HepG2 (cell line): ENCODE measurements at regions not wholly inside any gene's neighbourhood (a gene's known extent, or its start where the extent isn't known, plus 50 kb on each side); places are given as distances from the start of the nearest gene placed in this dataset.

ENCODE experiments used
- ATAC-seq: fragments of 200-7000 bp; cut with Tn5 transposase; 3 replicates; pipeline ENCODE4 v1.9.1; 2020; ENCODE audit warnings: mild to moderate bottlenecking, moderate library complexity
- BruUV-seq: library from RNA; stranded (reverse); fragments of 400-500 nt; replicated peaks from 2 replicates; lab custom pipeline; 2021; lab: Mats Ljungman, UMichigan
- CTCF ChIA-PET: fragments of 300-600 bp; formaldehyde crosslinking; extraction: SDS; loops from one replicate; lab custom pipeline; 2021; ENCODE audit warnings: low total read pairs, inconsistent platforms, low intra/inter-chr PET ratio; lab: Yijun Ruan, JAX
- POLR2A ChIA-PET: fragments of 350-600 bp; sonication (Branson Sonifier 250); formaldehyde crosslinking; loops from one replicate; lab custom pipeline; 2020; ENCODE audit warnings: antibody characterized with exemption, inconsistent platforms; lab: Yijun Ruan, JAX
- DNase-seq: peaks from one replicate; pipeline ENCODE4 v3.0.0-alpha.2; 2015; ENCODE audit warnings: low spot score
- FAIRE-seq: peaks from 3 replicates; lab custom pipeline; 2011; peaks lifted over from hg19 to GRCh38; lab: Jason Lieb, UNC
- H2AFZ ChIP-seq: one replicate; pipeline ENCODE4 v1.6.1; 2011; ENCODE audit warnings: low read length, inconsistent platforms
- H3K27ac ChIP-seq: fragments of 300-600 bp; 3 replicates; pipeline ENCODE4 v1.8.0; 2011; ENCODE audit warnings: mixed run types, mild to moderate bottlenecking, mixed read lengths, low read length, inconsistent platforms; ENCODE audit not compliant: insufficient read depth; ENCODE audit errors: extremely low read length
- H3K27me3 ChIP-seq, 2 experiments: fragments of 200-600 bp in 1 of 2; 2 replicates in 1 of 2; 3 replicates in 1 of 2; pipeline versions ENCODE4 v1.6.0 to v1.8.0; 2011; ENCODE audit warnings: low read length in 2 of 2, mild to moderate bottlenecking in 2 of 2, moderate library complexity in 2 of 2, inconsistent platforms in 1 of 2; ENCODE audit not compliant: insufficient read depth in 2 of 2, control insufficient read depth in 1 of 2
- H3K36me3 ChIP-seq, 2 experiments: fragments of 200-600 bp in 1 of 2; replicated peaks in 1 of 2; 2 replicates in 1 of 2; 3 replicates in 1 of 2; pipeline versions ENCODE4 v1.5.1 to v1.8.0; 2011; ENCODE audit warnings: low read length in 2 of 2, inconsistent platforms in 1 of 2; ENCODE audit not compliant: insufficient read depth in 2 of 2, control insufficient read depth in 1 of 2
- H3K4me1 ChIP-seq: 2 replicates; pipeline ENCODE4 v1.5.1; 2012; ENCODE audit warnings: low read length, inconsistent platforms; ENCODE audit not compliant: insufficient read depth
- H3K4me2 ChIP-seq: 2 replicates; pipeline ENCODE4 v1.6.0; 2011; ENCODE audit warnings: low read depth, low read length, inconsistent platforms
- H3K4me3 ChIP-seq, 3 experiments: fragments of 200-600 bp in 1 of 3; sonication (generic), shearing (Covaris generic) in 1 of 3; replicated peaks in 1 of 3; 2 replicates each; pipeline ENCODE4 v1.5.1; 2011 to 2016; ENCODE audit warnings: low read length in 3 of 3, inconsistent platforms in 2 of 3, low read depth in 2 of 3, mild to moderate bottlenecking in 2 of 3, control low read depth in 1 of 3, mixed read lengths in 1 of 3; ENCODE audit not compliant: insufficient read depth in 1 of 3
- H3K79me2 ChIP-seq: one replicate; pipeline ENCODE4 v1.6.1; 2011; ENCODE audit warnings: low read length, inconsistent platforms; ENCODE audit not compliant: insufficient read depth
- H3K9ac ChIP-seq: 2 replicates; pipeline ENCODE4 v1.6.0; 2011; ENCODE audit warnings: mild to moderate bottlenecking, low read depth, low read length, inconsistent platforms; ENCODE audit not compliant: insufficient read depth
- H3K9me3 ChIP-seq: 2 replicates; pipeline ENCODE4 v1.5.1; 2012; ENCODE audit warnings: mild to moderate bottlenecking, low read length
- H4K20me1 ChIP-seq: 2 replicates; pipeline ENCODE4 v1.6.0; 2011; ENCODE audit warnings: inconsistent platforms, mild to moderate bottlenecking, low read length, moderate library complexity; ENCODE audit not compliant: insufficient read depth
- FLYWCH1 ChIP-seq: sonication (generic); formaldehyde crosslinking; IDR thresholded peaks from 2 replicates; pipeline ENCODE4 v1.8.1; 2023; ENCODE audit warnings: mild to moderate bottlenecking, missing genetic modification reagents
- TBL1XR1 ChIP-seq: fragments of 150-350 bp; IDR thresholded peaks from 2 replicates; pipeline ENCODE4 v1.6.1; 2014; ENCODE audit warnings: borderline replicate concordance, low read length; ENCODE audit not compliant: partially characterized antibody
- ZNF784 ChIP-seq: sonication (generic); formaldehyde crosslinking; IDR thresholded peaks from 2 replicates; pipeline ENCODE4 v1.5.1; 2020; ENCODE audit warnings: missing genetic modification reagents, mild to moderate bottlenecking, borderline replicate concordance
- WGBS: methylation state at CpG from one replicate; pipeline ENCODE4 v1.1.6; 2017; ENCODE audit warnings: low lambda C conversion rate; 5-methylcytosine and 5-hydroxymethylcytosine counted together
- in situ Hi-C: cut with HindIII; loops from 2 replicates; pipeline ENCODE4 v1.10.0; 2017; ENCODE audit warnings: low pct_unique_long_range_greater_than_20kb; ENCODE audit not compliant: extremely low pct_ligation_motif_present
- intact Hi-C: fragments of 100-400 bp; cut with micrococcal nuclease; formaldehyde crosslinking; loops from one replicate; pipeline ENCODE4 v1.10.0; 2022; ENCODE audit not compliant: unreplicated experiment

- intact Hi-C loops, result no loop called here
- DNase-seq, result no peak
- no peak overlapping the region for H3K27ac ChIP-seq
- BruUV-seq, result no TSS peak
- in situ Hi-C loops, result no loop called here
- no peak overlapping the region for H3K4me2 ChIP-seq
- no peaks in the 10 kb centered on the region for H3K36me3 ChIP-seq
- CTCF ChIA-PET, result no interaction called here
- no peak overlapping the region for H3K9ac ChIP-seq
- H3K79me2 ChIP-seq, result no peaks in the 10 kb centered on the region
- H3K4me3 ChIP-seq, result no peak overlapping the region
- WGBS, result 0% methylated on average over 1 of the region's 1 CpG
- no peaks in the 10 kb centered on the region for H3K4me1 ChIP-seq
- no peak for TF ChIP-seq FLYWCH1
- no peaks in the 10 kb centered on the region for H3K27me3 ChIP-seq
- POLR2A ChIA-PET, result no interaction called here
- no peaks in the 10 kb centered on the region for H3K9me3 ChIP-seq
- no peak for ATAC-seq
- FAIRE-seq, result no peak
- H4K20me1 ChIP-seq, result no peaks in the 10 kb centered on the region
- H2AFZ ChIP-seq, result no peak overlapping the region
Measured at GRCh38 chr1:60448850-60449249, 375.3 kb upstream of the C1orf87 start.

GRCh38 chr1:60444680-60445079 is 371.1 kb upstream of the C1orf87 start:
- H3K36me3 ChIP-seq, result no peaks in the 10 kb centered on the region
- no peaks in the 10 kb centered on the region for H3K79me2 ChIP-seq
- H3K4me2 ChIP-seq, result no peak overlapping the region
- no peak overlapping the region for H3K4me3 ChIP-seq
- H3K4me1 ChIP-seq, result no peaks in the 10 kb centered on the region
- intact Hi-C loops, result no loop called here
- no peak overlapping the region for H3K9ac ChIP-seq
- no peak overlapping the region for H3K27ac ChIP-seq
- ATAC-seq, result no peak
- no peaks in the 10 kb centered on the region; a peak in 1 of 5 replicates for H3K27me3 ChIP-seq
- no peak for DNase-seq
- no peaks in the 10 kb centered on the region for H4K20me1 ChIP-seq
- no peaks in the 10 kb centered on the region for H3K9me3 ChIP-seq
- 9% methylated on average over 1 of the region's 1 CpG for WGBS
- no peak for FAIRE-seq
- H2AFZ ChIP-seq, result no peak overlapping the region
- in situ Hi-C loops, result no loop called here
- TF ChIP-seq ZNF784 (CRISPR knock-in tag), result no peak
- TF ChIP-seq TBL1XR1, result no peak
- TF ChIP-seq, all 625 proteins: peak for 0
- ChIA-PET POLR2A (no interaction called here), CTCF (no interaction called here)
- no TSS peak for BruUV-seq
